AG04449 (cell line): ENCODE measurements at regions not wholly inside any gene's neighbourhood (a gene's known extent, or its start where the extent isn't known, plus 50 kb on each side); places are given as distances from the start of the nearest gene placed in this dataset.

ENCODE experiments used
- CTCF ChIA-PET: fragments of 350-600 bp; formaldehyde crosslinking; extraction: SDS; loops from one replicate; lab custom pipeline; 2021; ENCODE audit warnings: antibody characterized with exemption; lab: Yijun Ruan, JAX
- POLR2A ChIA-PET: fragments of 400-600, 350-600 bp; formaldehyde crosslinking; extraction: SDS; loops from one replicate; lab custom pipeline; 2020; ENCODE audit warnings: antibody characterized with exemption, inconsistent platforms; lab: Yijun Ruan, JAX
- DNase-seq: peaks from one replicate; pipeline ENCODE4 v3.0.0-alpha.2; 2010; ENCODE audit warnings: low read depth, low spot score
- H3K4me3 ChIP-seq: 2 replicates; pipeline ENCODE4 v1.5.1; 2011; ENCODE audit warnings: low read depth, mild to moderate bottlenecking, control low read depth, low read length
- CTCF ChIP-seq: IDR thresholded peaks from one replicate; pipeline ENCODE4 v1.5.1; 2011; ENCODE audit warnings: mild to moderate bottlenecking, moderate library complexity, low read length, control low read depth, inconsistent platforms; ENCODE audit not compliant: insufficient read depth; ENCODE audit errors: missing control alignments

GRCh38 chrX:125004799-125005198, 314.9 kb upstream of the TEX13C start:
- POLR2A ChIA-PET, result no interaction called here
- CTCF ChIA-PET, result no interaction called here
- TF ChIP-seq CTCF, result no peak

GRCh38 chrX:125005863-125006262, 313.8 kb upstream of the TEX13C start:
- DNase-seq, result no peak
- no peak for TF ChIP-seq CTCF
- H3K4me3 ChIP-seq, result no peak overlapping the region
- CTCF ChIA-PET, result no interaction called here
- POLR2A ChIA-PET, result no interaction called here

More at GRCh38 chrX:125004799-125005198, 314.9 kb upstream of the TEX13C start:
- no peak for DNase-seq
- H3K4me3 ChIP-seq, result no peak overlapping the region

- ChIA-PET POLR2A (no interaction called here), CTCF (no interaction called here)
- H3K4me3 ChIP-seq, result no peak overlapping the region
- no peak for DNase-seq
- TF ChIP-seq CTCF, result no peak
Observed at GRCh38 chrX:125006704-125007103, 313.0 kb upstream of the TEX13C start.

GRCh38 chrX:125012585-125012984, 307.1 kb upstream of the TEX13C start:
- POLR2A ChIA-PET, result no interaction called here
- CTCF ChIA-PET, result no interaction called here

GRCh38 chrX:125029131-125029530, 290.5 kb upstream of the TEX13C start:
- no peak for DNase-seq
- ChIA-PET POLR2A (no interaction called here), CTCF (no interaction called here)
- H3K4me3 ChIP-seq, result no peak overlapping the region
- no peak for TF ChIP-seq CTCF

More at GRCh38 chrX:125012585-125012984, 307.1 kb upstream of the TEX13C start:
- no peak overlapping the region for H3K4me3 ChIP-seq
- TF ChIP-seq CTCF, result no peak
- DNase-seq, result no peak
